ENCODE measurements at regions not wholly inside any gene's neighbourhood (a gene's known extent, or its start where the extent isn't known, plus 50 kb on each side); places are given as distances from the start of the nearest gene placed in this dataset.

- Histone ChIP-seq H3K4me1 (no peaks in the 10 kb centered on the region), H3K27ac (no peak overlapping the region), H3K4me3 (no peak overlapping the region), H3K27me3 (peaks cover 4% of the 10 kb centered on the region), H3K36me3 (no peaks in the 10 kb centered on the region), H3K9me3 (no peaks in the 10 kb centered on the region)
- TF ChIP-seq POLR2A (IDR thresholded peaks at IDR 0.05) (no peak), POLR2AphosphoS5 (IDR thresholded peaks at IDR 0.05) (no peak), CTCF (IDR thresholded peaks at IDR 0.05) (no peak), EP300 (IDR thresholded peaks at IDR 0.05) (no peak)
- no peak for ATAC-seq
- 84% methylated on average over 4 of the region's 4 CpGs; no CpG with 5 or more reads in 1 of the 2 donors for WGBS, 2 donors (ENCODE audit: low coverage in 1 of 2)
Observed at GRCh38 chr2:129727286-129727685, 252.2 kb upstream of the RAB6C start.

GRCh38 chr2:129728035-129728972 lies 251.2 kb upstream of the RAB6C start:
- Histone ChIP-seq H3K36me3 (no peaks in the 10 kb centered on the region), H3K27ac (no peak overlapping the region), H3K9me3 (no peaks in the 10 kb centered on the region), H3K4me1 (no peaks in the 10 kb centered on the region), H3K27me3 (peaks cover 4% of the 10 kb centered on the region), H3K4me3 (no peak overlapping the region)
- WGBS, 2 donors (ENCODE audit: low coverage in 1 of 2), result 65 to 87% methylated on average over 5 to 9 of the region's 14 CpGs
- ATAC-seq, result no peak
- TF ChIP-seq POLR2A (IDR thresholded peaks at IDR 0.05), result no peak
- no peak for TF ChIP-seq POLR2AphosphoS5 (IDR thresholded peaks at IDR 0.05)
- no peak for TF ChIP-seq EP300 (IDR thresholded peaks at IDR 0.05)
- no peak for TF ChIP-seq CTCF (IDR thresholded peaks at IDR 0.05)

- H3K27ac ChIP-seq, result no peak overlapping the region
- no peaks in the 10 kb centered on the region for H3K9me3 ChIP-seq
- H3K27me3 ChIP-seq, result no peaks in the 10 kb centered on the region
- no peak overlapping the region for H3K4me3 ChIP-seq
- ATAC-seq, result no peak
- 85 to 89% methylated on average over 6 to 8 of the region's 9 CpGs for WGBS, 2 donors (ENCODE audit: low coverage in 1 of 2)
- no peaks in the 10 kb centered on the region for H3K36me3 ChIP-seq
- TF ChIP-seq EP300 (IDR thresholded peaks at IDR 0.05) (no peak), POLR2A (IDR thresholded peaks at IDR 0.05) (no peak), POLR2AphosphoS5 (IDR thresholded peaks at IDR 0.05) (no peak), CTCF (IDR thresholded peaks at IDR 0.05) (no peak)
- no peaks in the 10 kb centered on the region for H3K4me1 ChIP-seq
Observed at GRCh38 chr2:129729011-129729410, 250.5 kb upstream of the RAB6C start.

- Histone ChIP-seq H3K27me3 (no peaks in the 10 kb centered on the region), H3K4me3 (no peak overlapping the region), H3K27ac (no peak overlapping the region), H3K36me3 (no peaks in the 10 kb centered on the region), H3K9me3 (no peaks in the 10 kb centered on the region), H3K4me1 (no peaks in the 10 kb centered on the region)
- ATAC-seq, result no peak
- WGBS, 2 donors (ENCODE audit: low coverage in 1 of 2), result 83 to 86% methylated on average over 2 to 4 of the region's 4 CpGs
- TF ChIP-seq CTCF (IDR thresholded peaks at IDR 0.05) (no peak), EP300 (IDR thresholded peaks at IDR 0.05) (no peak), POLR2A (IDR thresholded peaks at IDR 0.05) (no peak), POLR2AphosphoS5 (IDR thresholded peaks at IDR 0.05) (no peak)
Observed at GRCh38 chr2:129729646-129730045, 249.8 kb upstream of the RAB6C start.

- H3K27me3 ChIP-seq, result no peaks in the 10 kb centered on the region
- no peaks in the 10 kb centered on the region for H3K36me3 ChIP-seq
- H3K9me3 ChIP-seq, result no peaks in the 10 kb centered on the region
- ATAC-seq, result no peak
- H3K4me1 ChIP-seq, result no peaks in the 10 kb centered on the region
- no peak overlapping the region for H3K27ac ChIP-seq
- 94 to 100% methylated on average over 4 of the region's 4 CpGs for WGBS, 2 donors (ENCODE audit: low coverage in 1 of 2)
- H3K4me3 ChIP-seq, result no peak overlapping the region
- TF ChIP-seq EP300 (IDR thresholded peaks at IDR 0.05) (no peak), CTCF (IDR thresholded peaks at IDR 0.05) (no peak), POLR2A (IDR thresholded peaks at IDR 0.05) (no peak), POLR2AphosphoS5 (IDR thresholded peaks at IDR 0.05) (no peak)
Observed at GRCh38 chr2:129730979-129731378, 248.5 kb upstream of the RAB6C start.

All from gastroesophageal sphincter (tissue), 4 donors.